C4-2B (cell line): ENCODE measurements at regions not wholly inside any gene's neighbourhood (a gene's known extent, or its start where the extent isn't known, plus 50 kb on each side); places are given as distances from the start of the nearest gene placed in this dataset.

ENCODE experiments used
- H3K27ac ChIP-seq: fragments of 450-650 bp; 2 replicates; pipeline ENCODE4 v1.5.1; 2017
- ZFX ChIP-seq: fragments of 450-650 bp; IDR thresholded peaks from 2 replicates; pipeline ENCODE4 v1.6.1; 2017
- TF ChIP-seq, protein P1 (sequence below): fragments of 450-650 bp; conservative IDR thresholded peaks from 2 replicates; pipeline ENCODE4 v1.5.1; 2017; ENCODE audit warnings: mild to moderate bottlenecking

GRCh38 chr5:168041583-168041982, 249.9 kb upstream of the WWC1 start:
- H3K27ac ChIP-seq: no peak overlapping the region
- no peak for TF ChIP-seq ZFX
- TF ChIP-seq, protein P1, sequence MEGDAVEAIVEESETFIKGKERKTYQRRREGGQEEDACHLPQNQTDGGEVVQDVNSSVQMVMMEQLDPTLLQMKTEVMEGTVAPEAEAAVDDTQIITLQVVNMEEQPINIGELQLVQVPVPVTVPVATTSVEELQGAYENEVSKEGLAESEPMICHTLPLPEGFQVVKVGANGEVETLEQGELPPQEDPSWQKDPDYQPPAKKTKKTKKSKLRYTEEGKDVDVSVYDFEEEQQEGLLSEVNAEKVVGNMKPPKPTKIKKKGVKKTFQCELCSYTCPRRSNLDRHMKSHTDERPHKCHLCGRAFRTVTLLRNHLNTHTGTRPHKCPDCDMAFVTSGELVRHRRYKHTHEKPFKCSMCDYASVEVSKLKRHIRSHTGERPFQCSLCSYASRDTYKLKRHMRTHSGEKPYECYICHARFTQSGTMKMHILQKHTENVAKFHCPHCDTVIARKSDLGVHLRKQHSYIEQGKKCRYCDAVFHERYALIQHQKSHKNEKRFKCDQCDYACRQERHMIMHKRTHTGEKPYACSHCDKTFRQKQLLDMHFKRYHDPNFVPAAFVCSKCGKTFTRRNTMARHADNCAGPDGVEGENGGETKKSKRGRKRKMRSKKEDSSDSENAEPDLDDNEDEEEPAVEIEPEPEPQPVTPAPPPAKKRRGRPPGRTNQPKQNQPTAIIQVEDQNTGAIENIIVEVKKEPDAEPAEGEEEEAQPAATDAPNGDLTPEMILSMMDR: no peak

- H3K27ac ChIP-seq: no peak overlapping the region
- no peak for TF ChIP-seq ZFX
- TF ChIP-seq, protein P1: no peak
Measured at GRCh38 chr5:168042284-168043068, 249.0 kb upstream of the WWC1 start.

DNA sequence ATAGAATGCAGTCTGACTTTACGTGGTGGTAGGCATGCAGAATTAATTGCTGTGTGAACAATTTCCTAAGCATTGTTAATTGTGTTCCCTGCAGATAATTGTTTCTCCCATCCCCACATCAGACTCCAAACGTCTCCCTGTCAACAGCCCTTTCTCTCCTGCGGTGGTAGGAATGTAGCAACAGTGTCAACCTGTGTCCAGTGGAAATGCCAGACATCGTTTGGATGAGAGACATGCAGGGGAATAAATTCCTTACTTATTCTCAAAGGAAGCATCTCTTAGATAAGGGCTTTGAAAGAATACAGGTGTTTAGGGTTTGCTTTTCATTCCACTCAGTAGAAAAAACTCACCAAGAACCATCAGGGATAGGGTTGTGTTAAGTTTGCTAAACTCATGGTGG, 245.3 kb upstream of the WWC1 start:
- H3K27ac ChIP-seq: no peak overlapping the region
- no peak for TF ChIP-seq ZFX
- TF ChIP-seq, protein P1: no peak

GRCh38 chr5:168047043-168047668, 244.3 kb upstream of the WWC1 start:
- H3K27ac ChIP-seq: no peak overlapping the region
- TF ChIP-seq, protein P1: peak; percentile 85
- TF ChIP-seq ZFX: no peak

DNA sequence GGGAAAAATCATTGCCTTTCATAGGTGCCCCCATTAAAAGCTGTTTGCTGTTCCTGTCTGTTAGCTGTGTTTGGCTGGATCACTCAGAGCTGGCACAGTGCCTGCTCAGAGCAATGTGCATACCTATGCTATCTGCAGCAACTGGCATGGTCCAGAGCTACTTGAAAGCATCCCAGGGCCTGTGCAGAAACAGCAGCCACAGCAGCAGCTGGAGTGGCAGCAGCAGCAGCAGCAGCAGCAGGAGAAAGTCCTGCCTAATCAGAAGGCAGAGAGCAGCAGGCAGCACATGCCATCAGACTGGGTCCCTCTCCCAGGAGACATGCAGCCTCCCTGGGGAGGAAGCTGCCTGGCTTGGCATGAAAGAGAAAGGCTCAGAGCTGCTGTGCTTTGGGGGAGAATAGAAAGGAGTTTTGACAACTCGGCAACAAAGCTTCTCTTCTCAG, 243.8 kb upstream of the WWC1 start:
- TF ChIP-seq ZFX: no peak
- TF ChIP-seq, protein P1: peak; percentile 64

GRCh38 chr5:168048486-168048885, 243.0 kb upstream of the WWC1 start:
- TF ChIP-seq, protein P1: no peak
- no peak for TF ChIP-seq ZFX

More for the DNA sequence above, 243.8 kb upstream of the WWC1 start:
- no peak overlapping the region for H3K27ac ChIP-seq

GRCh38 chr5:168052686-168053085, 238.8 kb upstream of the WWC1 start:
- TF ChIP-seq, protein P1: no peak
- TF ChIP-seq ZFX: no peak
- no peak overlapping the region for H3K27ac ChIP-seq

More at GRCh38 chr5:168048486-168048885, 243.0 kb upstream of the WWC1 start:
- H3K27ac ChIP-seq: no peak overlapping the region
